ENCODE measurements at regions not wholly inside any gene's neighbourhood (a gene's known extent, or its start where the extent isn't known, plus 50 kb on each side); places are given as distances from the start of the nearest gene placed in this dataset.
A peak's percentile ranks its signal among the peaks of the same experiment; 100 is the strongest.

- WGBS (ENCODE audit: insufficient coverage, low lambda C conversion rate) = no CpG with 5 or more reads among the region's 3 CpGs
Observed at GRCh38 chr21:39011911-39012310, 171.3 kb downstream of the PSMG1 start.

GRCh38 chr21:39010629-39011404 lies 172.4 kb downstream of the PSMG1 start:
- Histone ChIP-seq H3K27ac (ENCODE audit: low read length) (no peak overlapping the region), H3K9me3 (ENCODE audit: control insufficient read depth, low read depth, low read length) (no peaks in the 10 kb centered on the region), H3K36me3 (ENCODE audit: control insufficient read depth, insufficient read depth, low read length) (no peaks in the 10 kb centered on the region), H3K4me1 (ENCODE audit: control insufficient read depth, insufficient read depth, low read length) (peaks cover 6% of the 10 kb centered on the region), H3K4me3 (ENCODE audit: low read length) (no peak overlapping the region), H3K27me3 (ENCODE audit: control insufficient read depth, insufficient read depth, low read length) (no peaks in the 10 kb centered on the region)
- WGBS (ENCODE audit: insufficient coverage, low lambda C conversion rate) = no CpG with 5 or more reads among the region's 16 CpGs
- DNase-seq = no peak

More at GRCh38 chr21:39011911-39012310, 171.3 kb downstream of the PSMG1 start:
- H3K9me3 ChIP-seq (ENCODE audit: control insufficient read depth, low read depth, low read length) = no peaks in the 10 kb centered on the region
- no peaks in the 10 kb centered on the region for H3K36me3 ChIP-seq (ENCODE audit: control insufficient read depth, insufficient read depth, low read length)
- H3K4me1 ChIP-seq (ENCODE audit: control insufficient read depth, insufficient read depth, low read length) = peaks cover 6% of the 10 kb centered on the region
- no peak overlapping the region for H3K4me3 ChIP-seq (ENCODE audit: low read length)
- DNase-seq = no peak
- no peaks in the 10 kb centered on the region for H3K27me3 ChIP-seq (ENCODE audit: control insufficient read depth, insufficient read depth, low read length)
- no peak overlapping the region for H3K27ac ChIP-seq (ENCODE audit: low read length)

- peaks cover 4% of the 10 kb centered on the region for H3K4me1 ChIP-seq (ENCODE audit: control insufficient read depth, insufficient read depth, low read length)
- no peak for DNase-seq
- H3K27me3 ChIP-seq (ENCODE audit: control insufficient read depth, insufficient read depth, low read length) = no peaks in the 10 kb centered on the region
- no peaks in the 10 kb centered on the region for H3K36me3 ChIP-seq (ENCODE audit: control insufficient read depth, insufficient read depth, low read length)
- no peak overlapping the region for H3K27ac ChIP-seq (ENCODE audit: low read length)
- H3K4me3 ChIP-seq (ENCODE audit: low read length) = no peak overlapping the region
- WGBS (ENCODE audit: insufficient coverage, low lambda C conversion rate) = 100% methylated on average over 1 of the region's 7 CpGs
- no peaks in the 10 kb centered on the region for H3K9me3 ChIP-seq (ENCODE audit: control insufficient read depth, low read depth, low read length)
Observed at GRCh38 chr21:39009587-39010225, 173.5 kb downstream of the PSMG1 start.

GRCh38 chr21:39007985-39008384 lies 175.3 kb downstream of the PSMG1 start:
- H3K36me3 ChIP-seq (ENCODE audit: control insufficient read depth, insufficient read depth, low read length) = no peaks in the 10 kb centered on the region
- DNase-seq = no peak
- H3K4me1 ChIP-seq (ENCODE audit: control insufficient read depth, insufficient read depth, low read length) = peaks cover 7% of the 10 kb centered on the region
- H3K4me3 ChIP-seq (ENCODE audit: low read length) = no peak overlapping the region
- H3K27ac ChIP-seq (ENCODE audit: low read length) = no peak overlapping the region
- no peaks in the 10 kb centered on the region for H3K9me3 ChIP-seq (ENCODE audit: control insufficient read depth, low read depth, low read length)
- WGBS (ENCODE audit: insufficient coverage, low lambda C conversion rate) = no CpG with 5 or more reads among the region's 2 CpGs
- no peaks in the 10 kb centered on the region for H3K27me3 ChIP-seq (ENCODE audit: control insufficient read depth, insufficient read depth, low read length)

GRCh38 chr21:39007532-39007931 lies 175.7 kb downstream of the PSMG1 start:
- H3K4me1 ChIP-seq (ENCODE audit: control insufficient read depth, insufficient read depth, low read length) = peaks cover 7% of the 10 kb centered on the region
- no CpG with 5 or more reads among the region's 8 CpGs for WGBS (ENCODE audit: insufficient coverage, low lambda C conversion rate)
- no peak overlapping the region for H3K4me3 ChIP-seq (ENCODE audit: low read length)

GRCh38 chr21:39006571-39007311 lies 176.5 kb downstream of the PSMG1 start:
- no peak for DNase-seq
- H3K4me1 ChIP-seq (ENCODE audit: control insufficient read depth, insufficient read depth, low read length) = peaks cover 7% of the 10 kb centered on the region
- no peaks in the 10 kb centered on the region for H3K9me3 ChIP-seq (ENCODE audit: control insufficient read depth, low read depth, low read length)
- H3K4me3 ChIP-seq (ENCODE audit: low read length) = no peak overlapping the region
- H3K27me3 ChIP-seq (ENCODE audit: control insufficient read depth, insufficient read depth, low read length) = no peaks in the 10 kb centered on the region
- peak overlapping the region; percentile 38 for H3K27ac ChIP-seq (ENCODE audit: low read length)
- no peaks in the 10 kb centered on the region for H3K36me3 ChIP-seq (ENCODE audit: control insufficient read depth, insufficient read depth, low read length)
- WGBS (ENCODE audit: insufficient coverage, low lambda C conversion rate) = 57% methylated on average over 1 of the region's 7 CpGs

More at GRCh38 chr21:39007532-39007931, 175.7 kb downstream of the PSMG1 start:
- Histone ChIP-seq H3K36me3 (ENCODE audit: control insufficient read depth, insufficient read depth, low read length) (no peaks in the 10 kb centered on the region), H3K27ac (ENCODE audit: low read length) (no peak overlapping the region), H3K9me3 (ENCODE audit: control insufficient read depth, low read depth, low read length) (no peaks in the 10 kb centered on the region), H3K27me3 (ENCODE audit: control insufficient read depth, insufficient read depth, low read length) (no peaks in the 10 kb centered on the region)
- no peak for DNase-seq

GRCh38 chr21:39005502-39005787 lies 177.8 kb downstream of the PSMG1 start:
- DNase-seq = no peak
- Histone ChIP-seq H3K4me1 (ENCODE audit: control insufficient read depth, insufficient read depth, low read length) (peaks cover 5% of the 10 kb centered on the region), H3K27ac (ENCODE audit: low read length) (peak overlapping the region; percentile 78), H3K27me3 (ENCODE audit: control insufficient read depth, insufficient read depth, low read length) (no peaks in the 10 kb centered on the region), H3K4me3 (ENCODE audit: low read length) (no peak overlapping the region), H3K9me3 (ENCODE audit: control insufficient read depth, low read depth, low read length) (no peaks in the 10 kb centered on the region), H3K36me3 (ENCODE audit: control insufficient read depth, insufficient read depth, low read length) (no peaks in the 10 kb centered on the region)
- no CpG with 5 or more reads among the region's 3 CpGs for WGBS (ENCODE audit: insufficient coverage, low lambda C conversion rate)

GRCh38 chr21:39004634-39005501 lies 178.4 kb downstream of the PSMG1 start:
- H3K27me3 ChIP-seq (ENCODE audit: control insufficient read depth, insufficient read depth, low read length) = no peaks in the 10 kb centered on the region
- DNase-seq = peak in 1 of 2 donors; percentile 55
- no CpG with 5 or more reads among the region's 23 CpGs for WGBS (ENCODE audit: insufficient coverage, low lambda C conversion rate)
- no peak overlapping the region for H3K4me3 ChIP-seq (ENCODE audit: low read length)
- H3K4me1 ChIP-seq (ENCODE audit: control insufficient read depth, insufficient read depth, low read length) = peaks cover 3% of the 10 kb centered on the region
- H3K36me3 ChIP-seq (ENCODE audit: control insufficient read depth, insufficient read depth, low read length) = no peaks in the 10 kb centered on the region
- H3K9me3 ChIP-seq (ENCODE audit: control insufficient read depth, low read depth, low read length) = no peaks in the 10 kb centered on the region
- peak overlapping the region; percentile 78 for H3K27ac ChIP-seq (ENCODE audit: low read length)

- WGBS (ENCODE audit: insufficient coverage, low lambda C conversion rate) = no CpG with 5 or more reads among the region's 9 CpGs
- peaks cover 3% of the 10 kb centered on the region for H3K4me1 ChIP-seq (ENCODE audit: control insufficient read depth, insufficient read depth, low read length)
- H3K9me3 ChIP-seq (ENCODE audit: control insufficient read depth, low read depth, low read length) = no peaks in the 10 kb centered on the region
- H3K36me3 ChIP-seq (ENCODE audit: control insufficient read depth, insufficient read depth, low read length) = no peaks in the 10 kb centered on the region
- no peak overlapping the region for H3K4me3 ChIP-seq (ENCODE audit: low read length)
- H3K27me3 ChIP-seq (ENCODE audit: control insufficient read depth, insufficient read depth, low read length) = no peaks in the 10 kb centered on the region
- peak overlapping the region; percentile 44 for H3K27ac ChIP-seq (ENCODE audit: low read length)
- DNase-seq = no peak
Observed at GRCh38 chr21:39003982-39004633, 179.1 kb downstream of the PSMG1 start.

Data from large intestine (tissue), 3 donors.